Erythroblast (primary cell): ENCODE measurements at regions not wholly inside any gene's neighbourhood (a gene's known extent, or its start where the extent isn't known, plus 50 kb on each side); places are given as distances from the start of the nearest gene placed in this dataset.

ENCODE experiments used
- GATA1 ChIP-seq: IDR thresholded peaks from 2 replicates; pipeline ENCODE4 v1.6.1; 2011; ENCODE audit warnings: low read depth, mild to moderate bottlenecking, control low read depth, low read length, moderate library complexity
- POLR2A ChIP-seq: IDR thresholded peaks from 2 replicates; pipeline ENCODE4 v1.6.1; 2011; ENCODE audit warnings: mild to moderate bottlenecking, low read length

- TF ChIP-seq POLR2A, result no peak
- TF ChIP-seq GATA1, result no peak
These were observed 101.4 kb upstream of the STT3B start for GRCh38 chr3:31431321-31431720.
